HL-60 (cell line): ENCODE measurements at regions not wholly inside any gene's neighbourhood (a gene's known extent, or its start where the extent isn't known, plus 50 kb on each side); places are given as distances from the start of the nearest gene placed in this dataset.
"Not testable (repeated sequence)": the region's sequence is repeated elsewhere in the genome, so short reads cannot be mapped to it uniquely, and the experiment has no call there.

Experiments used
- DNase-seq, 2 experiments: peaks; one replicate each; pipeline ENCODE4 v3.0.0-alpha.2; 2010 to 2020; ENCODE audit warnings: low read depth in 1 of 2, low spot score in 1 of 2
- H3K27ac ChIP-seq: fragments of 250-450 bp; sonication (Bioruptor Pico); replicated peaks from 2 replicates; pipeline ENCODE4 v1.5.1; 2020; ENCODE audit warnings: mild to moderate bottlenecking, moderate library complexity
- H3K27me3 ChIP-seq: fragments of 250-450 bp; sonication (Bioruptor Pico); 2 replicates; pipeline ENCODE4 v1.5.1; 2021; ENCODE audit warnings: mild to moderate bottlenecking, moderate library complexity; ENCODE audit not compliant: insufficient read depth, poor library complexity, severe bottlenecking
- H3K4me3 ChIP-seq: replicated peaks from 2 replicates; pipeline ENCODE4 v1.5.1; 2011; ENCODE audit warnings: mild to moderate bottlenecking, control low read depth, low read length; ENCODE audit not compliant: insufficient read depth
- GABPA ChIP-seq: IDR thresholded peaks from 2 replicates; pipeline ENCODE4 v1.6.1; 2012; ENCODE audit warnings: low read depth
- POLR2AphosphoS5 ChIP-seq: IDR thresholded peaks from 2 replicates; pipeline ENCODE4 v1.6.1; 2012; ENCODE audit warnings: low read depth
- SPI1 ChIP-seq: IDR thresholded peaks from 2 replicates; pipeline ENCODE4 v1.6.1; 2012; ENCODE audit warnings: low read depth, mild to moderate bottlenecking, borderline replicate concordance
- TF ChIP-seq, protein P1 (sequence below): IDR thresholded peaks from 2 replicates; pipeline ENCODE4 v1.6.1; 2012; ENCODE audit warnings: low read depth; ENCODE audit not compliant: insufficient replicate concordance
- TF ChIP-seq, protein P2 (sequence below): IDR thresholded peaks from one replicate; pipeline ENCODE4 v1.5.1; 2011; ENCODE audit warnings: low read length, control low read depth, inconsistent platforms; ENCODE audit not compliant: insufficient read depth

DNA sequence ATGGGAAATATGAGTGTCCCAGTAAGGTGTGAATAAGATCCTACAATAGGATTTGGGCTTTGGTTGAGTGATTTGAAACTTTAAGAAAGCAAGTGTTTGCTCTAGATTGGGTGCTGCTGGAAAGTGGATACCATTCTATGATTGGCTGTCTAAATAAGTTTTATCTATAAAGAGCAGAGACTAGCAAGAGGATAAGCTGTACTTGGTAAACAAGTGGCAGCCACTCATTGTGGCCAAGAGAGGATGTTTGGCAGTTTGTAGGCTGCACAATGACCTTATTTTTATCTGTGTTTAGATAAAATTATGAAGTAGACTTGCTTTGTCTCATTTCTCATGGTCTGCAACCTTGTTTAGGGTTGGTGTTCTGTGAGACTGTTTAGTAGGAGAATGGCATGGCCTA lies 341.6 kb upstream of the PIK3R1 start:
- TF ChIP-seq, protein P1, sequence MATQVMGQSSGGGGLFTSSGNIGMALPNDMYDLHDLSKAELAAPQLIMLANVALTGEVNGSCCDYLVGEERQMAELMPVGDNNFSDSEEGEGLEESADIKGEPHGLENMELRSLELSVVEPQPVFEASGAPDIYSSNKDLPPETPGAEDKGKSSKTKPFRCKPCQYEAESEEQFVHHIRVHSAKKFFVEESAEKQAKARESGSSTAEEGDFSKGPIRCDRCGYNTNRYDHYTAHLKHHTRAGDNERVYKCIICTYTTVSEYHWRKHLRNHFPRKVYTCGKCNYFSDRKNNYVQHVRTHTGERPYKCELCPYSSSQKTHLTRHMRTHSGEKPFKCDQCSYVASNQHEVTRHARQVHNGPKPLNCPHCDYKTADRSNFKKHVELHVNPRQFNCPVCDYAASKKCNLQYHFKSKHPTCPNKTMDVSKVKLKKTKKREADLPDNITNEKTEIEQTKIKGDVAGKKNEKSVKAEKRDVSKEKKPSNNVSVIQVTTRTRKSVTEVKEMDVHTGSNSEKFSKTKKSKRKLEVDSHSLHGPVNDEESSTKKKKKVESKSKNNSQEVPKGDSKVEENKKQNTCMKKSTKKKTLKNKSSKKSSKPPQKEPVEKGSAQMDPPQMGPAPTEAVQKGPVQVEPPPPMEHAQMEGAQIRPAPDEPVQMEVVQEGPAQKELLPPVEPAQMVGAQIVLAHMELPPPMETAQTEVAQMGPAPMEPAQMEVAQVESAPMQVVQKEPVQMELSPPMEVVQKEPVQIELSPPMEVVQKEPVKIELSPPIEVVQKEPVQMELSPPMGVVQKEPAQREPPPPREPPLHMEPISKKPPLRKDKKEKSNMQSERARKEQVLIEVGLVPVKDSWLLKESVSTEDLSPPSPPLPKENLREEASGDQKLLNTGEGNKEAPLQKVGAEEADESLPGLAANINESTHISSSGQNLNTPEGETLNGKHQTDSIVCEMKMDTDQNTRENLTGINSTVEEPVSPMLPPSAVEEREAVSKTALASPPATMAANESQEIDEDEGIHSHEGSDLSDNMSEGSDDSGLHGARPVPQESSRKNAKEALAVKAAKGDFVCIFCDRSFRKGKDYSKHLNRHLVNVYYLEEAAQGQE: no peak
- TF ChIP-seq, protein P2, sequence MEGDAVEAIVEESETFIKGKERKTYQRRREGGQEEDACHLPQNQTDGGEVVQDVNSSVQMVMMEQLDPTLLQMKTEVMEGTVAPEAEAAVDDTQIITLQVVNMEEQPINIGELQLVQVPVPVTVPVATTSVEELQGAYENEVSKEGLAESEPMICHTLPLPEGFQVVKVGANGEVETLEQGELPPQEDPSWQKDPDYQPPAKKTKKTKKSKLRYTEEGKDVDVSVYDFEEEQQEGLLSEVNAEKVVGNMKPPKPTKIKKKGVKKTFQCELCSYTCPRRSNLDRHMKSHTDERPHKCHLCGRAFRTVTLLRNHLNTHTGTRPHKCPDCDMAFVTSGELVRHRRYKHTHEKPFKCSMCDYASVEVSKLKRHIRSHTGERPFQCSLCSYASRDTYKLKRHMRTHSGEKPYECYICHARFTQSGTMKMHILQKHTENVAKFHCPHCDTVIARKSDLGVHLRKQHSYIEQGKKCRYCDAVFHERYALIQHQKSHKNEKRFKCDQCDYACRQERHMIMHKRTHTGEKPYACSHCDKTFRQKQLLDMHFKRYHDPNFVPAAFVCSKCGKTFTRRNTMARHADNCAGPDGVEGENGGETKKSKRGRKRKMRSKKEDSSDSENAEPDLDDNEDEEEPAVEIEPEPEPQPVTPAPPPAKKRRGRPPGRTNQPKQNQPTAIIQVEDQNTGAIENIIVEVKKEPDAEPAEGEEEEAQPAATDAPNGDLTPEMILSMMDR: no peak
- TF ChIP-seq SPI1 (no peak), POLR2AphosphoS5 (no peak)
- H3K27ac ChIP-seq: no peak overlapping the region
- no peak for DNase-seq

DNA sequence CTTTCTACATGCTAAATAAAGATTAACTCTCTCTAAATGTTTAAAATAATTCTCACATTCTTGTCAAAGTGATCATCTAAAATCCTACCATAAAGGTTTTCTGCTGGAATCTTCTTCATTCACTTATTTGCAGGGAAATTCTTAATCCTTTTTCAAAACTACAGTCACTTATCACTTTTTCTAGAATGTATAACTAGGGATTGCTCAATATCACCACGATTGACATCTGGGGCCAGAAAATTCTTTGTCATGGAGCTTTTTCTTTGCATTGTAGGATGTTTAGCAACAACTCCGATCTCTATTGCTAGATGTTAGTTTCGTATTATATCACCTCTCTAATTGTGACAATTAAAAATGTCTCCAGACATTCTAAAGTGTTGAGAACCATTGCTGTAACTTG lies 344.9 kb upstream of the PIK3R1 start:
- no peak overlapping the region for H3K4me3 ChIP-seq
- TF ChIP-seq SPI1 (no peak), POLR2AphosphoS5 (no peak), GABPA (no peak)
- TF ChIP-seq, protein P2: no peak
- TF ChIP-seq, protein P1: no peak
- H3K27ac ChIP-seq: no peak overlapping the region
- H3K27me3 ChIP-seq: no peaks in the 10 kb centered on the region
- no peak for DNase-seq

More for the DNA sequence above, 341.6 kb upstream of the PIK3R1 start:
- Histone ChIP-seq H3K27me3 (no peaks in the 10 kb centered on the region), H3K4me3 (no peak overlapping the region)

DNA sequence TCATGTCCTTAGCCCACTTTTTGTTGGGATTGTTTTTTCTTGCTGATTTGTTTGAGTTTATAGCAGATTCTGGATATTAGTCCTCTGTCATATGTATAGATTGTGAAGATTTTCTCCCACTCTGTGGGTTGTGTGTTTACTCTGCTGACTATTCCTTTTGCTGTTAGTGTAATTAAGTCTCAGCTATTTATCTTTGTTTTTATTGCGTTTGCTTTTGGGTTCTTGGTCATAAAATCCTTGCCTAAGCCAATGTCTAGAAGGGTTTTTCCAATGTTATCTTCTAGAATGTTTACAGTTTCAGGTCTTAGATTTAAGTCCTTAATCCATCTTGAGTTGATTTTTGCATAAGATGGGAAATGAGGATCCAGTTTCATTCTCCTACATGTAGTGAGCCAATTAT lies 351.2 kb upstream of the PIK3R1 start:
- H3K27ac ChIP-seq, H3K27me3 ChIP-seq, H3K4me3 ChIP-seq, DNase-seq: not testable (repeated sequence)

DNA sequence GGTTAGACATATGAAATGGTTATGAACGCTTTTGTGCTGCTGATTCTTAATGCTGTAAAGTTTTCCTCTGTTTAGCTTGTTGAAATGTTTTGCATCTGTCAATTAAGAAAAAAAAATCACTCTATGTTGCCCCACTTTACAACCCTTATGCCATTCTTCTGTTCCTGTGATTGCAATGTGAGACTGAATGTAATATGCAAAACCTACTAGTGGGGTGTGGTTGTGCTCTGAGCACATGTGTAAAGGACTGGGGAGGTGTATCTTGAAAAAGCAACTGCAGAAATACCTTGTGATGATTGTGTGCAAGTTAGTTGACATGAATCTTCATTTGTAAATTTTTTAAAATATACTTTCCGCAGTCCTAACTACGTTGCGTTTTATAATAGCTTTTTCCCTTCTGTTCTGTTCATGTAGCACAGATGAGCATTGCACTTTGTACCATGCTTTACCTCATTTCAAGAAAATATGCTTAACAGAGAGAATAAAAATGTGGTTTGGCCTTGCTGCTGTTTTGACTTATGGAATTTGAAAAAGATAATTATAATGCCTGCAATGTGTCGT lies 357.0 kb upstream of the PIK3R1 start:
- no peak for TF ChIP-seq POLR2AphosphoS5
- TF ChIP-seq, protein P2: no peak
- TF ChIP-seq, protein P1: no peak
- TF ChIP-seq SPI1: no peak
- no peak for TF ChIP-seq GABPA
- Histone ChIP-seq H3K27ac (no peak overlapping the region), H3K4me3 (no peak overlapping the region), H3K27me3 (no peaks in the 10 kb centered on the region)
- DNase-seq: no peak
